ENCODE measurements at regions not wholly inside any gene's neighbourhood (a gene's known extent, or its start where the extent isn't known, plus 50 kb on each side); places are given as distances from the start of the nearest gene placed in this dataset.
A peak's percentile ranks its signal among the peaks of the same experiment; 100 is the strongest.

- TF ChIP-seq MXD1 (CRISPR knock-in tag; IDR thresholded peaks at IDR 0.05) = 0 out of 2 replicates have a peak, but pooled peaks have one; percentile 11
- no peak for TF ChIP-seq TFDP2 (CRISPR knock-in tag; IDR thresholded peaks at IDR 0.05)
- no peak for TF ChIP-seq GFI1 (CRISPR knock-in tag; IDR thresholded peaks at IDR 0.05; ENCODE audit: borderline replicate concordance)
- TF ChIP-seq HIVEP1 (CRISPR knock-in tag; IDR thresholded peaks at IDR 0.05) = 0 out of 2 replicates have a peak, but pooled peaks have one; percentile 48
- TF ChIP-seq ZNF691 (CRISPR knock-in tag; IDR thresholded peaks at IDR 0.05; ENCODE audit: borderline replicate concordance, low read depth) = no peak
- TF ChIP-seq MTF1 (CRISPR knock-in tag; IDR thresholded peaks at IDR 0.05) = no peak
- TF ChIP-seq SAFB2 (CRISPR knock-in tag; IDR thresholded peaks at IDR 0.05; ENCODE audit: borderline replicate concordance, low read depth) = no peak
- TF ChIP-seq ZNF687 (CRISPR knock-in tag; IDR thresholded peaks at IDR 0.05) = peak; percentile 25; the same call in 1 of the 2 replicates
- no peak for TF ChIP-seq TBX3 (IDR thresholded peaks at IDR 0.05; ENCODE audit: borderline replicate concordance)
Observed at GRCh38 chr17:73998653-73999645, 204.5 kb upstream of the RPL38 start (continued).

Data from HepG2 (cell line).